ENCODE measurements at regions not wholly inside any gene's neighbourhood (a gene's known extent, or its start where the extent isn't known, plus 50 kb on each side); places are given as distances from the start of the nearest gene placed in this dataset.

- Histone ChIP-seq H3K4me2 (no peak overlapping the region), H3K27ac (no peak overlapping the region), H3K36me3 (replicated peaks; ENCODE audit: insufficient read depth, low read depth) (no peaks in the 10 kb centered on the region), H2AFZ (no peak overlapping the region), H3K79me2 (no peaks in the 10 kb centered on the region), H4K20me1 (ENCODE audit: insufficient read depth, poor library complexity, severe bottlenecking) (no peaks in the 10 kb centered on the region), H3K9me2 (replicated peaks; ENCODE audit: insufficient read depth) (no peaks in the 10 kb centered on the region), H3K4me1 (ENCODE audit: insufficient read depth) (peaks cover 3% of the 10 kb centered on the region), H3K4me3 (no peak overlapping the region), H3K9me3 (ENCODE audit: low read depth) (no peaks in the 10 kb centered on the region), H3K27me3 (no peaks in the 10 kb centered on the region)
- no peak for DNase-seq (ENCODE audit: low spot score)
- WGBS (ENCODE audit: low lambda C conversion rate, missing lambda C conversion rate): 72% methylated on average over 10 of the region's 10 CpGs
- no peak for TF ChIP-seq EZH2 (IDR thresholded peaks at IDR 0.05; ENCODE audit: borderline replicate concordance)
- TF ChIP-seq EZH2phosphoT487 (IDR thresholded peaks at IDR 0.05; ENCODE audit: low read depth, severe bottlenecking, unreplicated experiment): no peak
- TF ChIP-seq CTCF (IDR thresholded peaks at IDR 0.05; ENCODE audit: poor library complexity): no peak
Measured at GRCh38 chr6:6880745-6881437, 226.9 kb upstream of the RREB1 start.

GRCh38 chr6:6881438-6882225 is 226.1 kb upstream of the RREB1 start:
- Histone ChIP-seq H3K4me1 (ENCODE audit: insufficient read depth) (peaks cover 3% of the 10 kb centered on the region), H2AFZ (no peak overlapping the region), H3K27me3 (no peaks in the 10 kb centered on the region), H3K36me3 (replicated peaks; ENCODE audit: insufficient read depth, low read depth) (no peaks in the 10 kb centered on the region), H4K20me1 (ENCODE audit: insufficient read depth, poor library complexity, severe bottlenecking) (no peaks in the 10 kb centered on the region), H3K9me3 (ENCODE audit: low read depth) (no peaks in the 10 kb centered on the region), H3K79me2 (no peaks in the 10 kb centered on the region), H3K4me2 (no peak overlapping the region), H3K27ac (no peak overlapping the region), H3K4me3 (no peak overlapping the region), H3K9me2 (replicated peaks; ENCODE audit: insufficient read depth) (no peaks in the 10 kb centered on the region)
- DNase-seq (ENCODE audit: low spot score): peak; percentile 28
- no peak for TF ChIP-seq CTCF (IDR thresholded peaks at IDR 0.05; ENCODE audit: poor library complexity)
- TF ChIP-seq EZH2 (IDR thresholded peaks at IDR 0.05; ENCODE audit: borderline replicate concordance): no peak
- no peak for TF ChIP-seq EZH2phosphoT487 (IDR thresholded peaks at IDR 0.05; ENCODE audit: low read depth, severe bottlenecking, unreplicated experiment)
- 53% methylated on average over 4 of the region's 4 CpGs for WGBS (ENCODE audit: low lambda C conversion rate, missing lambda C conversion rate)

GRCh38 chr6:6882592-6882991 is 225.2 kb upstream of the RREB1 start:
- DNase-seq (ENCODE audit: low spot score): no peak
- no peak overlapping the region for H3K4me2 ChIP-seq
- no peaks in the 10 kb centered on the region for H3K27me3 ChIP-seq
- peaks cover 3% of the 10 kb centered on the region for H3K4me1 ChIP-seq (ENCODE audit: insufficient read depth)
- 97% methylated on average over 2 of the region's 2 CpGs for WGBS (ENCODE audit: low lambda C conversion rate, missing lambda C conversion rate)
- no peaks in the 10 kb centered on the region for H3K9me2 ChIP-seq (replicated peaks; ENCODE audit: insufficient read depth)
- H4K20me1 ChIP-seq (ENCODE audit: insufficient read depth, poor library complexity, severe bottlenecking): no peaks in the 10 kb centered on the region
- TF ChIP-seq EZH2phosphoT487 (IDR thresholded peaks at IDR 0.05; ENCODE audit: low read depth, severe bottlenecking, unreplicated experiment) (no peak), CTCF (IDR thresholded peaks at IDR 0.05; ENCODE audit: poor library complexity) (no peak), EZH2 (IDR thresholded peaks at IDR 0.05; ENCODE audit: borderline replicate concordance) (no peak)
- H3K27ac ChIP-seq: no peak overlapping the region
- no peak overlapping the region for H3K4me3 ChIP-seq
- no peaks in the 10 kb centered on the region for H3K9me3 ChIP-seq (ENCODE audit: low read depth)
- H3K36me3 ChIP-seq (replicated peaks; ENCODE audit: insufficient read depth, low read depth): no peaks in the 10 kb centered on the region
- no peak overlapping the region for H2AFZ ChIP-seq
- H3K79me2 ChIP-seq: no peaks in the 10 kb centered on the region
